ENCODE measurements at regions not wholly inside any gene's neighbourhood (a gene's known extent, or its start where the extent isn't known, plus 50 kb on each side); places are given as distances from the start of the nearest gene placed in this dataset.

DNA sequence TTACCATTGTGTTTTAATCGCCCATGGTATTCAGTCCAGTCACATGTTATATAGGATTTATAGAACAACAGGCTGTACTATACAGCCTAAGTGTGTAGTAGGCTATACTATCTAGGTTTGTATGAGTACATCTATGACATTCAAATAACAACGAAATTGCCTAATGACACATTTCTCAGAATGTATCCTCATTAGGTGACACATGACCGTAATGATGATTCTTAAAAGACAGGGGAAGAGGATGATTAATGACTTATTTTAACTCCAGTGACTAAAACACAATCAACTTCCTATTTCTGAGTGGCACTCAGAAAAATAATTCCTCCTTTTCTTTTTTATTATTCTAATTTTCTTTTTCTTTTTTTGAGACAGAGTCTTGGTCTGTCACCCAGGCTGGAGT lies 63.0 kb upstream of the ACSL3 start:
- Mint-ChIP-seq H3K27ac (no peak overlapping the region), H3K27me3 (peaks cover 0 to 6% of the 10 kb centered on the region in 2 donors)

DNA sequence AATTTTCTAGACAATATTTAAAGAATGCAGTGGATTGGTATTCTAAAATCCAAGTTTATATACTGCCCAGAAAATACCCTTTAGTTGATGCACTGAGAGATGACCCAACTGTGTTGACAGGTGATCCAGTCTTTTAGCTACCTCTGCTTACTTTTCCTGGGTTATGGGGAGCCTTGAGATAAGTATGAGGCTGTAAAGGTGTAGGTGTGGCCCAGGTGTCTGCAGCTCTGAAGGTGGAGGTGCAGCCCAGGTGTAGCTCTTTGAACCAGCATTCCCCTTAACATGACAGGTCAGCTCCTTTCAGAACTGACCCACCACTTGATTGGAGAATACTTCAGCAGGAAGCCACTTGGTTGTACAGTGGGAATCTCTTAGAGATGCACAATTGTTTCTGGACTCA lies 62.3 kb upstream of the ACSL3 start:
- intact Hi-C loops (cut with micrococcal nuclease): loop anchor here (5.0 kb wide), 1 partner anchor 104 kb away; no protein-coding TSS in a partner anchor

More for the DNA sequence above, 63.0 kb upstream of the ACSL3 start:
- Mint-ChIP-seq H3K4me1 (no peaks in the 10 kb centered on the region), H3K36me3 (no peaks in the 10 kb centered on the region), H3K4me3 (no peak overlapping the region), H3K9me3 (no peaks in the 10 kb centered on the region)
- H3K27ac ChIP-seq (ENCODE audit: low read depth, low read length): no peak overlapping the region
- no peaks in the 10 kb centered on the region for H3K36me3 ChIP-seq (ENCODE audit: insufficient read depth, low read length)
- no peak for DNase-seq
- CTCF ChIA-PET (ENCODE audit: partially characterized antibody): interaction anchor here (0.6 to 1.6 kb wide), 7 partner anchors 10 to 106 kb away, joined by 3 to 6 read pairs (median 3); no protein-coding TSS in a partner anchor
- no peaks in the 10 kb centered on the region for H3K9me3 ChIP-seq (ENCODE audit: control insufficient read depth in 1 of 2, low read length in 2 of 2)
- no peaks in the 10 kb centered on the region for H3K4me1 ChIP-seq (ENCODE audit: insufficient read depth, low read length)
- H3K4me3 ChIP-seq (ENCODE audit: low read length in 2 of 2): no peak overlapping the region
- POLR2A ChIA-PET (ENCODE audit: partially characterized antibody): no interaction called here
- intact Hi-C loops (cut with micrococcal nuclease): loop anchor here (1.0 to 5.0 kb wide), 2 partner anchors 104 to 141 kb away; no protein-coding TSS in a partner anchor
- H3K27me3 ChIP-seq (ENCODE audit: insufficient read depth, low read length): no peaks in the 10 kb centered on the region

DNA sequence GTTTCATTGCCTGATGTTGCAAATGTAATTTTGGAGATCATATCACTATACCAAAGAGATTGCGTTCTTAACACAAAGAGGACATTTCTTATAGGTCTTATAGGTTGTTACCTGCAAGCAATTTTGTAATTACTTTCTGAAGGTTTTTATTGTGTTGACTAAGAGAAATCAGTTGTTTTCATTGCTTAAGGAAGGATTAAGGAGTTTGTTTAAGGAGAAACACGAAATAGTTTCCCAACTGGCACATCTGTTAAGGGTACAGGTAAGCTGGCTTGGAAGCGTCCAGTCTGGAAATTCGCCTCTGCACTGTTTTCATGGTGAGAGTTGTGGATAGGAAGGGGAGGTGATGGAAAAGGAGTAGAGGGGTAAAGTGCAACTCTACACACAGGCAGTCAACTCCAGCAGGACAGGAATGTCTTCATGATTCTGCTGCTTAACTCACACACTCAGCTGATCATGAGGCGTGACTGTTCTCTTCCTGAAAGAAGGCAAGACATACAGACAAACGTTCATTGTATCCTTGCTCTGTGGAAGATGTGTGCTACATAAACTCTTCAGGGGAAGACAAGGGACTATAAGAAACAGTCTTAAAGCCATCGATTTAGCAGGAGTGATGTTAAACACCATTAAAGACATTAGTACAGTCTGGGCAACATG lies 61.4 kb upstream of the ACSL3 start:
- ChIA-PET CTCF (ENCODE audit: partially characterized antibody) (no interaction called here), POLR2A (ENCODE audit: partially characterized antibody) (interaction anchor here (1.3 kb wide), 1 partner anchor 11 kb away, joined by 3 read pairs; no protein-coding TSS in a partner anchor)
- DNase-seq: no peak
- H3K9me3 Mint-ChIP-seq: no peaks in the 10 kb centered on the region
- Histone ChIP-seq H3K27me3 (ENCODE audit: insufficient read depth, low read length) (no peaks in the 10 kb centered on the region), H3K27ac (ENCODE audit: low read depth, low read length) (no peak overlapping the region), H3K4me1 (ENCODE audit: insufficient read depth, low read length) (no peaks in the 10 kb centered on the region), H3K9me3 (ENCODE audit: control insufficient read depth in 1 of 2, low read length in 2 of 2) (no peaks in the 10 kb centered on the region), H3K36me3 (ENCODE audit: insufficient read depth, low read length) (no peaks in the 10 kb centered on the region), H3K4me3 (ENCODE audit: low read length in 2 of 2) (no peak overlapping the region)
- no peaks in the 10 kb centered on the region for H3K36me3 Mint-ChIP-seq
- H3K4me1 Mint-ChIP-seq: no peaks in the 10 kb centered on the region
- peaks cover 0 to 9% of the 10 kb centered on the region in 2 donors for H3K27me3 Mint-ChIP-seq
- H3K4me3 Mint-ChIP-seq: no peak overlapping the region
- intact Hi-C loops (cut with micrococcal nuclease): loop anchor here (5.0 kb wide), 1 partner anchor 103 kb away; no protein-coding TSS in a partner anchor
- H3K27ac Mint-ChIP-seq: no peak overlapping the region

More for the DNA sequence above, 62.3 kb upstream of the ACSL3 start:
- no peaks in the 10 kb centered on the region for H3K36me3 Mint-ChIP-seq
- Histone ChIP-seq H3K4me3 (ENCODE audit: low read length in 2 of 2) (no peak overlapping the region), H3K36me3 (ENCODE audit: insufficient read depth, low read length) (no peaks in the 10 kb centered on the region), H3K27ac (ENCODE audit: low read depth, low read length) (no peak overlapping the region), H3K9me3 (ENCODE audit: control insufficient read depth in 1 of 2, low read length in 2 of 2) (no peaks in the 10 kb centered on the region), H3K4me1 (ENCODE audit: insufficient read depth, low read length) (no peaks in the 10 kb centered on the region), H3K27me3 (ENCODE audit: insufficient read depth, low read length) (no peaks in the 10 kb centered on the region)
- no peaks in the 10 kb centered on the region for H3K9me3 Mint-ChIP-seq
- no peak for DNase-seq
- no peak overlapping the region for H3K27ac Mint-ChIP-seq
- ChIA-PET POLR2A (ENCODE audit: partially characterized antibody) (interaction anchor here (1.3 kb wide), 1 partner anchor 10 kb away, joined by 3 read pairs; no protein-coding TSS in a partner anchor), CTCF (ENCODE audit: partially characterized antibody) (interaction anchor here (1.2 to 1.4 kb wide), 2 partner anchors 9 to 105 kb away, joined by 3 to 6 read pairs; no protein-coding TSS in a partner anchor)
- no peaks in the 10 kb centered on the region for H3K4me1 Mint-ChIP-seq
- H3K4me3 Mint-ChIP-seq: no peak overlapping the region
- peaks cover 0 to 6% of the 10 kb centered on the region in 2 donors for H3K27me3 Mint-ChIP-seq

DNA sequence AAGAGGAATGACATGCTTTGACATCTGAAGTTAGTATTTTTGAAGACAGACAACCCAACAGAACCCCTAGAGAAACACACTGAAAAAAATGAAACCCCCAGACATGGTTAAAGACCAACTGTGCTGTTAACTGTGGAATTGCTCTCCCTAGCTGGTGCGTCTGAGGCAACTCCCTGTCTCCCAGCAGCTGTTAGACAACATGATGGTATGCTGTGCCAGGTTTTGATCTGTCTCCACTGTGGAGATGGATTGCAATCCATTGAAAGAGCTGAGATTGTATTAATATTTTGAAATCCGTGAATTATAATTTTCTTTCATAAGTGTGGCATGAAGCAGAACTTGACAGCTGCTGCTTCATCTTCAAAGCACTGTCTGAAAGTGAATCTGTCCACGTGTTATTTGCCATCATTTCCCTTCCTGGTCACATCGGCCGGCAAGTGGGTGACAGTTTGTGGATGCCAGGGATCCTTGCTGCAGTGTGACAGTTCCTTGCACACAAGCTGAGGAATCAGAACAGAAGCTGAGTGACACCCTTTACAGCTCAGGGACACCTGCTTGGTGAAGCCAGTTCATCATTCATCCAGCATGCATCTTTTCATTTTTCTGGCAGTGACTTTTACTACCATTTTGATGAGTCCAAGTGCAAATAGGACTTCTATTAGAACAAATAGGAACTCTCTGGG lies 58.2 kb upstream of the ACSL3 start:
- no peaks in the 10 kb centered on the region for H3K4me1 ChIP-seq (ENCODE audit: insufficient read depth, low read length)
- POLR2A ChIA-PET (ENCODE audit: partially characterized antibody): no interaction called here
- no peaks in the 10 kb centered on the region for H3K27me3 ChIP-seq (ENCODE audit: insufficient read depth, low read length)
- Mint-ChIP-seq H3K27ac (no peak overlapping the region), H3K4me1 (no peaks in the 10 kb centered on the region), H3K4me3 (no peak overlapping the region), H3K9me3 (no peaks in the 10 kb centered on the region), H3K27me3 (peaks cover 0 to 10% of the 10 kb centered on the region in 2 donors), H3K36me3 (no peaks in the 10 kb centered on the region)
- CTCF ChIA-PET (ENCODE audit: partially characterized antibody): no interaction called here
- no peak overlapping the region for H3K4me3 ChIP-seq (ENCODE audit: low read length in 2 of 2)
- H3K27ac ChIP-seq (ENCODE audit: low read depth, low read length): no peak overlapping the region
- DNase-seq: no peak
- H3K9me3 ChIP-seq (ENCODE audit: control insufficient read depth in 1 of 2, low read length in 2 of 2): no peaks in the 10 kb centered on the region
- intact Hi-C loops (cut with micrococcal nuclease): no loop called here
- no peaks in the 10 kb centered on the region for H3K36me3 ChIP-seq (ENCODE audit: insufficient read depth, low read length)

DNA sequence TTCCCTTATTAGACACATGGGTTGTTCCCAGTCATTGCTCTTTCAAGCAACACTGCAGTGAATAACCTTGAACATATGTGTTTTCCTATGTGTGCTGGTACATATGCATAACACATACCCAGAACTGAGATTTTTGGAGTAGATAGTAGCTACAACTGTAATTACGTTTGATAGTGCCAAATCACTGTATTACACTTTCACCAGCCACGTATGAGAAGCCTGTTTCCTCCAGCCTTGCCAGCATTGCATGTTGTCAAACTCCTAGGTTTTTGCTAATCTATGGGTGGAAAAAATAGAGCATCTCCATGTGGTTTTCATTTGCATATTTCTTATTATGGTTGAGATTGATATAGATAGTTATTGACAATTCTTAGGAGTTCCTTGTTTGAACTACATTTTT lies 56.5 kb upstream of the ACSL3 start:
- intact Hi-C loops (cut with micrococcal nuclease): no loop called here
- Mint-ChIP-seq H3K27ac (no peak overlapping the region), H3K36me3 (no peaks in the 10 kb centered on the region), H3K9me3 (no peaks in the 10 kb centered on the region), H3K27me3 (peaks cover 3 to 10% of the 10 kb centered on the region in 2 donors), H3K4me3 (no peak overlapping the region), H3K4me1 (no peaks in the 10 kb centered on the region)
- ChIA-PET POLR2A (ENCODE audit: partially characterized antibody) (no interaction called here), CTCF (ENCODE audit: partially characterized antibody) (no interaction called here)
- no peaks in the 10 kb centered on the region for H3K36me3 ChIP-seq (ENCODE audit: insufficient read depth, low read length)
- H3K9me3 ChIP-seq (ENCODE audit: control insufficient read depth in 1 of 2, low read length in 2 of 2): no peaks in the 10 kb centered on the region
- H3K4me3 ChIP-seq (ENCODE audit: low read length in 2 of 2): no peak overlapping the region
- no peaks in the 10 kb centered on the region for H3K4me1 ChIP-seq (ENCODE audit: insufficient read depth, low read length)
- no peak overlapping the region for H3K27ac ChIP-seq (ENCODE audit: low read depth, low read length)
- H3K27me3 ChIP-seq (ENCODE audit: insufficient read depth, low read length): no peaks in the 10 kb centered on the region
- DNase-seq: no peak

DNA sequence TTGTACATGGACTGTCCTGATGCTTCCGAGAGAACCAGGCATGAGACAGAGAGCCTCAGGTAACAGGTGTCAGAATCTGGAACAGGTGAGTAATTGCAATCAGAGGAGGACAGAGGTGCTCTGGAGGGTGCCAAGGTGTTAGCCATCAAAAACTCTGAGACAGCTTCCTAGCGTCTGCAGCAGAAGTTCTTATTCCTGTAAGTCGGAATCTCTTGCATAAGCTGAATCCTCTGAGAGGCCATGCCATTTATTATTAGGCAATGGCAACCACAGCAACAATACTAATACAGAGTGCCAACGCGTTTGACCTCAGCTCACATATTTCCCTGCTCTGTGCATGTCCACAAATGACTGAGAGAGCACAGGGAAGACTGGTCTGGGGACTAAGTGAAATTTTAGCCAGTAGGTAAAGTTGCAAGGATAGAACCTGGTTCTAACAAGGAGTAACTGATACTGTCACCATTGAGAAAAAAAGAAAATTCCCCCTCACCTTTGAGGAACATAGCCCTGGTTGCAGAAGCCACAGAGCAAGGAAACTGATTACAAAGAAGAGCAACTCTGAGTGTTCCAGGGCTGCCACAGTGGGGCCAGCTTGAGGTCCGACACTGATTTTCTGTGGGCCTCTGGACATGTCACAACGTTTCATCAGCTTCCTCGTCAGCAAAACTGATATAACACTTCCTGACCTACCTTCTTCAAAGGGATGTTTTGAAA lies 55.1 kb upstream of the ACSL3 start:
- ChIA-PET POLR2A (ENCODE audit: partially characterized antibody) (no interaction called here), CTCF (ENCODE audit: partially characterized antibody) (no interaction called here)
- Mint-ChIP-seq H3K36me3 (no peaks in the 10 kb centered on the region), H3K4me1 (no peaks in the 10 kb centered on the region), H3K4me3 (no peak overlapping the region), H3K27ac (no peak overlapping the region), H3K27me3 (peaks cover 4 to 10% of the 10 kb centered on the region in 2 donors), H3K9me3 (no peaks in the 10 kb centered on the region)
- no peak for DNase-seq
- Histone ChIP-seq H3K27ac (ENCODE audit: low read depth, low read length) (no peak overlapping the region), H3K4me3 (ENCODE audit: low read length in 2 of 2) (no peak overlapping the region), H3K4me1 (ENCODE audit: insufficient read depth, low read length) (no peaks in the 10 kb centered on the region), H3K9me3 (ENCODE audit: control insufficient read depth in 1 of 2, low read length in 2 of 2) (no peaks in the 10 kb centered on the region), H3K27me3 (ENCODE audit: insufficient read depth, low read length) (no peaks in the 10 kb centered on the region), H3K36me3 (ENCODE audit: insufficient read depth, low read length) (no peaks in the 10 kb centered on the region)
- intact Hi-C loops (cut with micrococcal nuclease): no loop called here

DNA sequence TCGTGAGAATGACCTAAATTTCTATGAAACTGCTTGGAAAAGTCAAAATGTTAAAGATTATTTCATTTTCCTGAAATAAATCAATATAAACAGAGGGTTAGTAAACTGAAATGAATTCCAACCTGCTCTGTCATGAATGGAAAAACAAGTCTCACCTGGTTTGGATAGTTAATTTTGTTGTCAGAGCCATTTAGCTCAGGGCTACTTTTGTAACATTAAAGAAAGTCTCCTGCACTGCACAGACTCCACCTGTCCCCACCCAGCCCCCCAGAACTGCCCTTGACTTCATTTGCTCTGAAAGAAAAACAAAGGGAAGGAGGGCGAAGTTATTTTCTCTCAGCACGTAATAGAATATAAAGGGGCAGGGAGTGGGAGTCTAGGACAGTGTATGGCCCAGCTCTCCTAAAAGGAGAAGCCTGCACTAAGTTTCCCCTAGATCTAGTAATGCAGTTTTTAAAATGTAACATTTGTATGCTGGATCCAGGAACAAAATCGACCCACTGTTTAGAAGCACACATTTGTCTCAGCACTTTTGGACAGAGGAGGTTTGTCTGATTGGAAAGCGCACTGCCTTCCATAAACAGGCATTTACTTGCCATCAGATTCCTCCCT lies 54.2 kb upstream of the ACSL3 start:
- Histone ChIP-seq H3K4me1 (ENCODE audit: insufficient read depth, low read length) (no peaks in the 10 kb centered on the region), H3K9me3 (ENCODE audit: control insufficient read depth in 1 of 2, low read length in 2 of 2) (no peaks in the 10 kb centered on the region), H3K27ac (ENCODE audit: low read depth, low read length) (no peak overlapping the region), H3K4me3 (ENCODE audit: low read length in 2 of 2) (no peak overlapping the region), H3K27me3 (ENCODE audit: insufficient read depth, low read length) (no peaks in the 10 kb centered on the region), H3K36me3 (ENCODE audit: insufficient read depth, low read length) (no peaks in the 10 kb centered on the region)
- CTCF ChIA-PET (ENCODE audit: partially characterized antibody): no interaction called here
- POLR2A ChIA-PET (ENCODE audit: partially characterized antibody): no interaction called here
- no peak overlapping the region for H3K27ac Mint-ChIP-seq
- no peaks in the 10 kb centered on the region for H3K36me3 Mint-ChIP-seq
- no peak for DNase-seq
- no peaks in the 10 kb centered on the region for H3K4me1 Mint-ChIP-seq
- H3K9me3 Mint-ChIP-seq: no peaks in the 10 kb centered on the region
- H3K4me3 Mint-ChIP-seq: no peak overlapping the region
- intact Hi-C loops (cut with micrococcal nuclease): no loop called here
- H3K27me3 Mint-ChIP-seq: peaks cover 4 to 10% of the 10 kb centered on the region in 2 donors
